Common myeloid progenitor, CD34-positive (primary cell): ENCODE measurements at regions not wholly inside any gene's neighbourhood (a gene's known extent, or its start where the extent isn't known, plus 50 kb on each side); places are given as distances from the start of the nearest gene placed in this dataset.

Experiments
- CTCF ChIA-PET: fragments of 350-600 bp; sonication (Branson Sonifier 250); formaldehyde crosslinking; loops from one replicate; lab custom pipeline; 2021; ENCODE audit warnings: antibody characterized with exemption; lab: Charles Lee
- POLR2A ChIA-PET: fragments of 350-600 bp; sonication (Branson Sonifier 250); formaldehyde crosslinking; loops from one replicate; lab custom pipeline; 2021; ENCODE audit warnings: antibody characterized with exemption; lab: Charles Lee
- DNase-seq, 3 donors: peaks; one replicate each; pipeline versions ENCODE4 v3.0.0 to v3.0.0-alpha.2; 2013
- H3K27ac ChIP-seq, 2 experiments: 1 replicate in 1 of 2; 2 replicates in 1 of 2; pipeline ENCODE4 v1.7.0; 2013; ENCODE audit warnings: inconsistent platforms in 2 of 2, low read length in 2 of 2, mild to moderate bottlenecking in 2 of 2, low read depth in 1 of 2, moderate library complexity in 1 of 2; ENCODE audit not compliant: severe bottlenecking in 2 of 2, insufficient read depth in 1 of 2, poor library complexity in 1 of 2
- H3K27me3 ChIP-seq, 5 experiments: replicated peaks in 2 of 5; 1 replicate in 3 of 5; 2 replicates in 2 of 5; pipeline versions ENCODE4 v1.6.1 to v1.7.0; 2013; ENCODE audit warnings: low read length in 4 of 5, mild to moderate bottlenecking in 2 of 5, moderate library complexity in 2 of 5, inconsistent platforms in 1 of 5; ENCODE audit not compliant: insufficient read depth in 5 of 5, control insufficient read depth in 4 of 5
- H3K36me3 ChIP-seq, 4 experiments: 1 replicate in 2 of 4; 2 replicates in 2 of 4; pipeline versions ENCODE4 v1.6.1 to v1.7.0; 2013; ENCODE audit warnings: low read length in 3 of 4, control low read depth in 1 of 4, mild to moderate bottlenecking in 1 of 4; ENCODE audit not compliant: control insufficient read depth in 4 of 4, insufficient read depth in 4 of 4
- H3K4me1 ChIP-seq, 4 experiments: 1 replicate in 3 of 4; 2 replicates in 1 of 4; pipeline versions ENCODE4 v1.6.1 to v1.7.1; 2013; ENCODE audit warnings: low read length in 3 of 4, mild to moderate bottlenecking in 3 of 4, control low read depth in 1 of 4, inconsistent platforms in 1 of 4, moderate library complexity in 1 of 4; ENCODE audit not compliant: control insufficient read depth in 4 of 4, insufficient read depth in 4 of 4; ENCODE audit errors: control extremely low read depth in 1 of 4
- H3K4me3 ChIP-seq, 7 experiments: 1 replicate in 4 of 7; 2 replicates in 3 of 7; pipeline versions ENCODE4 v1.5.1 to v1.7.0; 2013; ENCODE audit warnings: mild to moderate bottlenecking in 7 of 7, low read length in 6 of 7, moderate library complexity in 6 of 7, inconsistent platforms in 2 of 7, low read depth in 2 of 7, control low read depth in 1 of 7; ENCODE audit not compliant: insufficient read depth in 4 of 7, control insufficient read depth in 1 of 7; ENCODE audit errors: extremely low read depth in 1 of 7
- H3K9me3 ChIP-seq, 5 experiments: 1 replicate in 4 of 5; 2 replicates in 1 of 5; pipeline versions ENCODE4 v1.6.1 to v1.7.1; 2013; ENCODE audit warnings: low read length in 4 of 5, mild to moderate bottlenecking in 2 of 5, inconsistent platforms in 1 of 5, low read depth in 1 of 5, moderate library complexity in 1 of 5; ENCODE audit not compliant: control insufficient read depth in 4 of 5, insufficient read depth in 2 of 5; ENCODE audit errors: control extremely low read depth in 1 of 5
- WGBS: methylation state at CpG from one replicate; pipeline ENCODE4 v1.1.5; 2013; ENCODE audit not compliant: insufficient coverage; 5-methylcytosine and 5-hydroxymethylcytosine counted together

DNA sequence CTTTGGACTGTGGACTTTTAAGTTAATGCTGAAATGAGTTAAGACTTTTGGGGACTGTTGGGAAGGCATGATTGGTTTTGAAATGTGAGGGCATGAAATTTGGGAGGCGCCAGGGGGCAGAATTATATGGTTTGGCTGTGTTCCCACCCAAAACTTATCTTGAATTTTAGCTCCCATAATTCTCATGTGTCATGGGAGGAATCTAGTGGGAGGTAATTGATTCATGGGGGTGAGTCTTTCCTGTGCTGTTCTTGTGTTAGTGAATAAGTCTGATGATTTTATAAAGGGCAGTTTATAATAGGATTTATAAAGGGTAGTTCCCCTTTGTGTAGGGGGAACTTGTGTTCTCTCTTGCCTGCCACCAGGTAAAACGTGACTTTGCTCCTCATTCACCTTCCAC is 235.5 kb upstream of the CDH18 start:
- Histone ChIP-seq H3K9me3 (no peaks in the 10 kb centered on the region), H3K27ac (no peak overlapping the region), H3K4me3 (no peak overlapping the region), H3K27me3 (no peaks in the 10 kb centered on the region), H3K36me3 (no peaks in the 10 kb centered on the region), H3K4me1 (no peaks in the 10 kb centered on the region)
- no peak for DNase-seq
- CTCF ChIA-PET = no interaction called here
- no CpG with 5 or more reads among the region's 2 CpGs for WGBS
- POLR2A ChIA-PET = no interaction called here

DNA sequence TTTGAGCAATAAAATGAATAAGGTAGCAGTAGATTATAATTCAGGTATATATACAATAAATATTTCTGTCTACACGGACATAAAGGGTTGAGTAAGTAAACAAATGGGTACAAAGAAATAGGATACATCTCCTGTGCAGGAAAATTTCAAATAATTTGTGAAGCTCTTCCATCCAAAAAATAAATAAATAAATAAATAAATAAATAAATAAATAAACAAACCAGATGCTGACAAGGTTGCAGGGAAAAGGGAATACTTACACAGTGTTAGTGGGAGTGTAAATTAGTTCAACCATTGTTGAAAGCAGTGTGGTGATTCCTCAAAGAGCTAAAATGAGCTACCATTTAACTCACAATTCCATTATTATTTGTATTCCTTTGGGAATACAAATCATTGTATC is 227.3 kb upstream of the CDH18 start:
- no peak for DNase-seq
- Histone ChIP-seq H3K4me1 (no peaks in the 10 kb centered on the region), H3K4me3 (no peak overlapping the region), H3K9me3 (peaks cover 0 to 2% (median 0%) of the 10 kb centered on the region in 5 experiments), H3K27me3 (no peaks in the 10 kb centered on the region), H3K27ac (no peak overlapping the region), H3K36me3 (no peaks in the 10 kb centered on the region)
- WGBS = no CpG with 5 or more reads among the region's 1 CpG
- CTCF ChIA-PET = interaction anchor here (1.0 kb wide), 1 partner anchor 11 kb away, joined by 3 read pairs; no protein-coding TSS in a partner anchor
- POLR2A ChIA-PET = no interaction called here

DNA sequence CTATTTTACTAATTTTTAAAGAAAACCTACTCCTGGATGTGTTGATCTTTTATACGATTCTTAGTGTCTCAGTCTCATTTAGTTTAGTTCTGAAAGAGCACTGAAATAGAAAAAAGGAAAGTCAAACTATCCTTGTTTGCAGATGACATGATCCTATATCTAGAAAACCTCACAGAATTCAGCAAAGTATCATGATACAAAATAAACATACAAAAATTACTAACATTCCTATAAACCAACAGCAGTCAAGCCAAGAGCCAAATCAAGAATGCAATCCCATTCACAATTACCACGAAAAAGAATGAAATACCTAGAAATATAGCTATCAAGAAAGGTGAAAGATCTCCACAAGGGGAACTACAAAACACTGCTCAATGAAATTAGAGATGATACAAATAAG is 225.8 kb upstream of the CDH18 start:
- no CpG with 5 or more reads among the region's 2 CpGs for WGBS
- Histone ChIP-seq H3K27me3 (no peaks in the 10 kb centered on the region), H3K4me3 (no peak overlapping the region), H3K27ac (no peak overlapping the region), H3K36me3 (no peaks in the 10 kb centered on the region), H3K4me1 (no peaks in the 10 kb centered on the region), H3K9me3 (peaks cover 0 to 3% (median 0%) of the 10 kb centered on the region in 5 experiments)
- CTCF ChIA-PET = no interaction called here
- POLR2A ChIA-PET = no interaction called here
- DNase-seq = no peak

DNA sequence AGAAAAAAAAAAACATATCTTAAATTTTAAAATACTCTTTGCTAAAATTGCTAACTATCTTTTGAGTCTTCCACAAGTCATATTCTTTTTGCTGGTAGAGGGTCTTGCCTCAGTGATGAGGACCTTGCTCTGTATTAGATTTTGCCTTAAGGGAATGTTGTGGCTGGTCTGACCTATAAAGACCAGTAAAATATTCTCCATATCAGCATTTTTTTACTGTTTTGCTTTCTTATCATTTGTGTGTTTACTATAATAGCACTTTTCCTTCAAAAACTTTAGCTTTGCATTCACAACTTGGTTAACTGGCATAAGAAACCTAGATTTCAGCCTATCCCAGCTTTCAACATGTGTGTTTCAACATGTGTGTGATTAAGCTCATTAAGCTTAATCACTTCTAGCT is 224.7 kb upstream of the CDH18 start:
- H3K9me3 ChIP-seq = peaks cover 0 to 3% (median 0%) of the 10 kb centered on the region in 5 experiments
- CTCF ChIA-PET = interaction anchor here (1.0 kb wide), 1 partner anchor 19 kb away, joined by 3 read pairs; no protein-coding TSS in a partner anchor

DNA sequence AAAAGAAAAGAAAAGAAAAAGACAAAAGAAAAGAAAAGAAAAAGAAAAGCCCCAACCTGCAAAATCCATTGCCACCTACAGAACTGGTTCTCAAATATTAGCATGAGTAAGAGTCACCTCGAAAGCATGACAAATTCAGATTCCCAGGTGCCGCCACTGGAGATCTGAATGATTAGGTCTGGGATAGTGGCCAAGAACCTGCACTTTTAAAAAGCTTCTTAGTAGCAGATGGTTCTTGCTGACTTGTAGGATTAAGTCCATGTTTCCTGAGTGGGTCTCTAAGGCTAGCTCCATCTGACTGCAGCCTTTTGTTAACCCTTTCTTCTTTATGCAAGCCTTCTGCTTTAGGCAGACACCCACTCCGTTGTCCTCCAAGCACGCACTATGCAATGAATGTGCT is 178.5 kb upstream of the CDH18 start:
- ChIA-PET POLR2A (no interaction called here), CTCF (no interaction called here)
- Histone ChIP-seq H3K4me1 (no peaks in the 10 kb centered on the region), H3K4me3 (no peak overlapping the region), H3K36me3 (no peaks in the 10 kb centered on the region), H3K27ac (no peak overlapping the region), H3K27me3 (no peaks in the 10 kb centered on the region), H3K9me3 (no peaks in the 10 kb centered on the region)
- DNase-seq = no peak
- WGBS = 85% methylated on average over 2 of the region's 4 CpGs

More for the DNA sequence above, 224.7 kb upstream of the CDH18 start:
- H3K4me3 ChIP-seq = no peak overlapping the region
- DNase-seq = no peak
- no peaks in the 10 kb centered on the region for H3K27me3 ChIP-seq
- no peak overlapping the region for H3K27ac ChIP-seq
- no peaks in the 10 kb centered on the region for H3K36me3 ChIP-seq
- no peaks in the 10 kb centered on the region for H3K4me1 ChIP-seq
- POLR2A ChIA-PET = no interaction called here

DNA sequence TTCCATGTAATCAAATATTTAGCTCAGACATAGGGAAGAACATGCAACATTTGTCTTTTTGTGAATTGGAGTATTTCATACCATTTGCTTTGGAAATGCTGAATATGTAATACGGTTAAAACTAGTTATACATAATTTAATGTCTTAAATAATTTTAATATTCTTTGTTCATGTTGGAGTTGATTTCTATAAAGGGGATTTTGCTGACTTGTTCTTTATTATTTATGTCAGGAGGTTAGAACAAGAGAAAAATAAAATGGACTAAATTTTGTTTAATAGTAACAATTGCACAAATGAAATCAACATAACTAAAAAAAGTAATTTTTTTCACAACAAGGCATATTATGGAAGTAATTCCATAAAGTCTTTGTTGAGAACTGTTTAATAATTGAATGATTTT is 170.0 kb upstream of the CDH18 start:
- no peak for DNase-seq
- no peak overlapping the region for H3K4me3 ChIP-seq
- no peaks in the 10 kb centered on the region for H3K4me1 ChIP-seq
- no CpG with 5 or more reads among the region's 1 CpG for WGBS
- peaks cover 0 to 3% (median 0%) of the 10 kb centered on the region in 5 experiments for H3K9me3 ChIP-seq
- no peaks in the 10 kb centered on the region for H3K27me3 ChIP-seq
- ChIA-PET CTCF (no interaction called here), POLR2A (no interaction called here)
- no peak overlapping the region for H3K27ac ChIP-seq
- H3K36me3 ChIP-seq = no peaks in the 10 kb centered on the region

DNA sequence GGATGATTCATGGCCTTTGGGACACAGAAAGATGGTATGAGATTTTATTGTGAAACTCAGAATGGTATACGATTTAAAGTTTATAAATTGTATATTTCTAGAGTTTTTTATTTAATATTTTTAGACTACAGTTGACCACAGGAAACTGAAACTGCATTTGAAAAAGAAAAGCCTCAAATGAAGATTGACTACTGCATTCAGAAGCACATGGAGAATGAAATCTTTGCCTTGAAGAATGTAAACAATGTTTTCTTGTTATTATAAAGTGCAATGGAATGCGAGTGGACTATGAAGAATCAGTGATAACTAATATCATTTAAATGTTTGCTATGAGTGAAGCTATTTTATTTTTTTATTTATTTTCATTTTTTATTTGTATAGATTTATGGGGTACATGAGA is 169.1 kb upstream of the CDH18 start:
- no peak overlapping the region for H3K27ac ChIP-seq
- H3K4me1 ChIP-seq = no peaks in the 10 kb centered on the region
- ChIA-PET CTCF (interaction anchor here (0.6 to 0.8 kb wide), 2 partner anchors 43 to 1621 kb away, joined by 3 read pairs; no protein-coding TSS in a partner anchor), POLR2A (no interaction called here)
- no CpG with 5 or more reads among the region's 2 CpGs for WGBS
- no peaks in the 10 kb centered on the region for H3K36me3 ChIP-seq
- no peak overlapping the region for H3K4me3 ChIP-seq
- no peak for DNase-seq
- peaks cover 0 to 4% (median 0%) of the 10 kb centered on the region in 5 experiments for H3K9me3 ChIP-seq
- H3K27me3 ChIP-seq = no peaks in the 10 kb centered on the region
